ENCODE measurements at regions not wholly inside any gene's neighbourhood (a gene's known extent, or its start where the extent isn't known, plus 50 kb on each side); places are given as distances from the start of the nearest gene placed in this dataset.

GRCh38 chr1:195045072-195045471 lies 1563.2 kb downstream of the KCNT2 start:
- no peak for DNase-seq
- in situ Hi-C loops (cut with HindIII; ENCODE audit: low pct_ligation_motif_present, low pct_unique_long_range_greater_than_20kb, low sequenced_read_pairs), result no loop called here

GRCh38 chr1:195030793-195031192 lies 1577.4 kb downstream of the KCNT2 start:
- in situ Hi-C loops (cut with HindIII; ENCODE audit: low pct_ligation_motif_present, low pct_unique_long_range_greater_than_20kb, low sequenced_read_pairs), result no loop called here
- DNase-seq, result no peak

GRCh38 chr1:195026792-195027191 lies 1581.4 kb downstream of the KCNT2 start:
- no peak for DNase-seq
- in situ Hi-C loops (cut with HindIII; ENCODE audit: low pct_ligation_motif_present, low pct_unique_long_range_greater_than_20kb, low sequenced_read_pairs), result no loop called here

GRCh38 chr1:195019385-195019784 lies 1588.9 kb downstream of the KCNT2 start:
- in situ Hi-C loops (cut with HindIII; ENCODE audit: low pct_ligation_motif_present, low pct_unique_long_range_greater_than_20kb, low sequenced_read_pairs), result no loop called here
- DNase-seq, result no peak

- in situ Hi-C loops (cut with HindIII; ENCODE audit: low pct_ligation_motif_present, low pct_unique_long_range_greater_than_20kb, low sequenced_read_pairs), result no loop called here
- no peak for DNase-seq
Measured at GRCh38 chr1:195012995-195013394, 1595.2 kb downstream of the KCNT2 start.

- in situ Hi-C loops (cut with HindIII; ENCODE audit: low pct_ligation_motif_present, low pct_unique_long_range_greater_than_20kb, low sequenced_read_pairs), result no loop called here
- DNase-seq, result no peak
Measured at GRCh38 chr1:195005338-195005737, 1602.9 kb downstream of the KCNT2 start.

GRCh38 chr1:194990483-194990882 lies 1617.8 kb downstream of the KCNT2 start:
- in situ Hi-C loops (cut with HindIII; ENCODE audit: low pct_ligation_motif_present, low pct_unique_long_range_greater_than_20kb, low sequenced_read_pairs), result no loop called here
- DNase-seq, result no peak

- peak; percentile 5 for DNase-seq
- in situ Hi-C loops (cut with HindIII; ENCODE audit: low pct_ligation_motif_present, low pct_unique_long_range_greater_than_20kb, low sequenced_read_pairs), result no loop called here
Measured at GRCh38 chr1:194975913-194976312, 1632.3 kb downstream of the KCNT2 start.

GRCh38 chr1:194968916-194969315 lies 1639.3 kb downstream of the KCNT2 start:
- in situ Hi-C loops (cut with HindIII; ENCODE audit: low pct_ligation_motif_present, low pct_unique_long_range_greater_than_20kb, low sequenced_read_pairs), result no loop called here
- no peak for DNase-seq

- no peak for DNase-seq
- in situ Hi-C loops (cut with HindIII; ENCODE audit: low pct_ligation_motif_present, low pct_unique_long_range_greater_than_20kb, low sequenced_read_pairs), result no loop called here
Measured at GRCh38 chr1:194959795-194960194, 1648.4 kb downstream of the KCNT2 start.

- DNase-seq, result no peak
- in situ Hi-C loops (cut with HindIII; ENCODE audit: low pct_ligation_motif_present, low pct_unique_long_range_greater_than_20kb, low sequenced_read_pairs), result no loop called here
Measured at GRCh38 chr1:194952171-194952570, 1656.1 kb downstream of the KCNT2 start.

- no peak for DNase-seq
- in situ Hi-C loops (cut with HindIII; ENCODE audit: low pct_ligation_motif_present, low pct_unique_long_range_greater_than_20kb, low sequenced_read_pairs), result no loop called here
Measured at GRCh38 chr1:194950584-194950983, 1657.7 kb downstream of the KCNT2 start.

- in situ Hi-C loops (cut with HindIII; ENCODE audit: low pct_ligation_motif_present, low pct_unique_long_range_greater_than_20kb, low sequenced_read_pairs), result no loop called here
- no peak for DNase-seq
Measured at GRCh38 chr1:194940336-194941030, 1667.8 kb downstream of the KCNT2 start.

GRCh38 chr1:194935864-194936263 lies 1672.4 kb downstream of the KCNT2 start:
- in situ Hi-C loops (cut with HindIII; ENCODE audit: low pct_ligation_motif_present, low pct_unique_long_range_greater_than_20kb, low sequenced_read_pairs), result no loop called here

GRCh38 chr1:194931166-194931565 lies 1677.1 kb downstream of the KCNT2 start:
- DNase-seq, result no peak
- in situ Hi-C loops (cut with HindIII; ENCODE audit: low pct_ligation_motif_present, low pct_unique_long_range_greater_than_20kb, low sequenced_read_pairs), result no loop called here

More at GRCh38 chr1:194935864-194936263, 1672.4 kb downstream of the KCNT2 start:
- no peak for DNase-seq

GRCh38 chr1:194930132-194930531 lies 1678.1 kb downstream of the KCNT2 start:
- DNase-seq, result no peak
- in situ Hi-C loops (cut with HindIII; ENCODE audit: low pct_ligation_motif_present, low pct_unique_long_range_greater_than_20kb, low sequenced_read_pairs), result no loop called here

- no peak for DNase-seq
- in situ Hi-C loops (cut with HindIII; ENCODE audit: low pct_ligation_motif_present, low pct_unique_long_range_greater_than_20kb, low sequenced_read_pairs), result no loop called here
Measured at GRCh38 chr1:194929357-194929756, 1678.9 kb downstream of the KCNT2 start.

- in situ Hi-C loops (cut with HindIII; ENCODE audit: low pct_ligation_motif_present, low pct_unique_long_range_greater_than_20kb, low sequenced_read_pairs), result no loop called here
- no peak for DNase-seq
Measured at GRCh38 chr1:194919146-194919545, 1689.1 kb downstream of the KCNT2 start.

- in situ Hi-C loops (cut with HindIII; ENCODE audit: low pct_ligation_motif_present, low pct_unique_long_range_greater_than_20kb, low sequenced_read_pairs), result no loop called here
- DNase-seq, result no peak
Measured at GRCh38 chr1:194917769-194918168, 1690.5 kb downstream of the KCNT2 start.

GRCh38 chr1:194908643-194909042 lies 1699.6 kb downstream of the KCNT2 start:
- in situ Hi-C loops (cut with HindIII; ENCODE audit: low pct_ligation_motif_present, low pct_unique_long_range_greater_than_20kb, low sequenced_read_pairs), result no loop called here
- DNase-seq, result no peak

- in situ Hi-C loops (cut with HindIII; ENCODE audit: low pct_ligation_motif_present, low pct_unique_long_range_greater_than_20kb, low sequenced_read_pairs), result no loop called here
- no peak for DNase-seq
Measured at GRCh38 chr1:194903524-194903923, 1704.7 kb downstream of the KCNT2 start.
